ENCODE measurements at regions not wholly inside any gene's neighbourhood (a gene's known extent, or its start where the extent isn't known, plus 50 kb on each side); places are given as distances from the start of the nearest gene placed in this dataset.
"Not testable (repeated sequence)": the region's sequence is repeated elsewhere in the genome, so short reads cannot be mapped to it uniquely, and the experiment has no call there.

- not testable (repeated sequence) for TF ChIP-seq CTCF, POLR2A (IDR thresholded peaks at IDR 0.05)
Observed at GRCh38 chr17:30700833-30701232, 123.7 kb downstream of the CRLF3 start.

Measured in lower leg skin (tissue), 3 donors.